ENCODE measurements at regions not wholly inside any gene's neighbourhood (a gene's known extent, or its start where the extent isn't known, plus 50 kb on each side); places are given as distances from the start of the nearest gene placed in this dataset.

DNA sequence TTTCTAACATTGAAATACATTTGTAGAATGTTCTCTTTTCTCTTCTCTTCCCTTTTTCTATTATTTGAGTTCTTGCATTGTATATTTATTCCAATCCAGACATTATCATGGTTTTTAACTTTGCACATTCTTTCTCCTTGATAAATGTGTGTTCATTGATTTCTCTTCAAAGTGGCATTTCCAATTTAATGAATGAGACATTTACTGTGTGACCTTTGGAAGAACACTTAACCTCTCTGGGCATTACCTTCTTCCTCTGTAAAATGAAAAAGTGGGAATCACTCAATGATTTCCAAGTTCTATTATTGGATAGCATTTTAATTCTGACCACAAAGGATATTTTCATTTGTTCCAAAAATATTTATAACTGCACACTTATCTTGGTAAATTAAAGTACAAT is 1095.8 kb downstream of the GALC start:
- Histone ChIP-seq H3K9me2 (ENCODE audit: insufficient read depth, low read length) (no peaks in the 10 kb centered on the region), H2AFZ (ENCODE audit: low read depth, low read length) (no peak overlapping the region), H3K4me2 (ENCODE audit: low read length) (no peak overlapping the region), H3K4me3 (ENCODE audit: low read length) (no peak overlapping the region), H3K27me3 (ENCODE audit: insufficient read depth, low read depth, low read length) (no peaks in the 10 kb centered on the region), H3K9me3 (ENCODE audit: low read length) (no peaks in the 10 kb centered on the region), H3F3A (ENCODE audit: insufficient read depth, low read length, poor library complexity, severe bottlenecking) (no peaks in the 10 kb centered on the region), H4K20me1 (ENCODE audit: insufficient read depth) (no peaks in the 10 kb centered on the region), H3K36me3 (ENCODE audit: insufficient read depth, low read length) (no peaks in the 10 kb centered on the region), H3K27ac (ENCODE audit: low read length) (no peak overlapping the region), H3K79me2 (replicated peaks; ENCODE audit: insufficient read depth, low read length) (no peaks in the 10 kb centered on the region), H3K9ac (ENCODE audit: low read length) (no peak overlapping the region)
- TF ChIP-seq, protein P1, sequence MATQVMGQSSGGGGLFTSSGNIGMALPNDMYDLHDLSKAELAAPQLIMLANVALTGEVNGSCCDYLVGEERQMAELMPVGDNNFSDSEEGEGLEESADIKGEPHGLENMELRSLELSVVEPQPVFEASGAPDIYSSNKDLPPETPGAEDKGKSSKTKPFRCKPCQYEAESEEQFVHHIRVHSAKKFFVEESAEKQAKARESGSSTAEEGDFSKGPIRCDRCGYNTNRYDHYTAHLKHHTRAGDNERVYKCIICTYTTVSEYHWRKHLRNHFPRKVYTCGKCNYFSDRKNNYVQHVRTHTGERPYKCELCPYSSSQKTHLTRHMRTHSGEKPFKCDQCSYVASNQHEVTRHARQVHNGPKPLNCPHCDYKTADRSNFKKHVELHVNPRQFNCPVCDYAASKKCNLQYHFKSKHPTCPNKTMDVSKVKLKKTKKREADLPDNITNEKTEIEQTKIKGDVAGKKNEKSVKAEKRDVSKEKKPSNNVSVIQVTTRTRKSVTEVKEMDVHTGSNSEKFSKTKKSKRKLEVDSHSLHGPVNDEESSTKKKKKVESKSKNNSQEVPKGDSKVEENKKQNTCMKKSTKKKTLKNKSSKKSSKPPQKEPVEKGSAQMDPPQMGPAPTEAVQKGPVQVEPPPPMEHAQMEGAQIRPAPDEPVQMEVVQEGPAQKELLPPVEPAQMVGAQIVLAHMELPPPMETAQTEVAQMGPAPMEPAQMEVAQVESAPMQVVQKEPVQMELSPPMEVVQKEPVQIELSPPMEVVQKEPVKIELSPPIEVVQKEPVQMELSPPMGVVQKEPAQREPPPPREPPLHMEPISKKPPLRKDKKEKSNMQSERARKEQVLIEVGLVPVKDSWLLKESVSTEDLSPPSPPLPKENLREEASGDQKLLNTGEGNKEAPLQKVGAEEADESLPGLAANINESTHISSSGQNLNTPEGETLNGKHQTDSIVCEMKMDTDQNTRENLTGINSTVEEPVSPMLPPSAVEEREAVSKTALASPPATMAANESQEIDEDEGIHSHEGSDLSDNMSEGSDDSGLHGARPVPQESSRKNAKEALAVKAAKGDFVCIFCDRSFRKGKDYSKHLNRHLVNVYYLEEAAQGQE (IDR thresholded peaks at IDR 0.05; ENCODE audit: borderline replicate concordance), result no peak
- no peak for TF ChIP-seq SMC3 (conservative IDR thresholded peaks at IDR 0.05; ENCODE audit: poor library complexity)
- TF ChIP-seq TAF1 (IDR thresholded peaks at IDR 0.05; ENCODE audit: low read depth), result no peak
- no peak for TF ChIP-seq MXI1 (conservative IDR thresholded peaks at IDR 0.05; ENCODE audit: poor library complexity, severe bottlenecking)
- TF ChIP-seq RAD21 (conservative IDR thresholded peaks at IDR 0.05), result no peak
- TF ChIP-seq, protein P2, sequence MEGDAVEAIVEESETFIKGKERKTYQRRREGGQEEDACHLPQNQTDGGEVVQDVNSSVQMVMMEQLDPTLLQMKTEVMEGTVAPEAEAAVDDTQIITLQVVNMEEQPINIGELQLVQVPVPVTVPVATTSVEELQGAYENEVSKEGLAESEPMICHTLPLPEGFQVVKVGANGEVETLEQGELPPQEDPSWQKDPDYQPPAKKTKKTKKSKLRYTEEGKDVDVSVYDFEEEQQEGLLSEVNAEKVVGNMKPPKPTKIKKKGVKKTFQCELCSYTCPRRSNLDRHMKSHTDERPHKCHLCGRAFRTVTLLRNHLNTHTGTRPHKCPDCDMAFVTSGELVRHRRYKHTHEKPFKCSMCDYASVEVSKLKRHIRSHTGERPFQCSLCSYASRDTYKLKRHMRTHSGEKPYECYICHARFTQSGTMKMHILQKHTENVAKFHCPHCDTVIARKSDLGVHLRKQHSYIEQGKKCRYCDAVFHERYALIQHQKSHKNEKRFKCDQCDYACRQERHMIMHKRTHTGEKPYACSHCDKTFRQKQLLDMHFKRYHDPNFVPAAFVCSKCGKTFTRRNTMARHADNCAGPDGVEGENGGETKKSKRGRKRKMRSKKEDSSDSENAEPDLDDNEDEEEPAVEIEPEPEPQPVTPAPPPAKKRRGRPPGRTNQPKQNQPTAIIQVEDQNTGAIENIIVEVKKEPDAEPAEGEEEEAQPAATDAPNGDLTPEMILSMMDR (IDR thresholded peaks at IDR 0.05; ENCODE audit: poor library complexity, severe bottlenecking), result no peak
- no peak for TF ChIP-seq EZH2 (IDR thresholded peaks at IDR 0.05; ENCODE audit: borderline replicate concordance, insufficient read depth, low read length, poor library complexity, severe bottlenecking)
- TF ChIP-seq POLR2AphosphoS5 (IDR thresholded peaks at IDR 0.05), result no peak
- TF ChIP-seq EP300 (conservative IDR thresholded peaks at IDR 0.05; ENCODE audit: poor library complexity, severe bottlenecking), result no peak

DNA sequence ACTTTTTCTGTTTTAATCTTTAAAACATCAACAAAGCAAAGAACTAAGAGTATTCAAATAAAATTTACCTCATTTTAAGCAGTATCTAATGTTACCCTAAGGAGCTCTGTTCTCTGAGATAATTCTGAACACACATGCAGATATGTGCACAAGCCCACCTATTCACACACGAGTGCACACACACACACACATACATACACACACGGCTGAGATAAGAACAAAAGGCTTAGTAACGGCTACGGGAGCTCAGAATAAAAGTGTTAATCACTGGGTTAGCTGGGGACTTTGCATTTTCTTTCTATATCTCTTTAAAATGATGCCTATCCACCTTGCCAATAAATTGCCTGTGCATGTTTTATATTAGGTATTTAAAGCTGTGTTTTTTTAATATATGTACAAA is 1096.3 kb downstream of the GALC start:
- H3K27ac ChIP-seq (ENCODE audit: low read length), result no peak overlapping the region
- no peaks in the 10 kb centered on the region for H3K9me2 ChIP-seq (ENCODE audit: insufficient read depth, low read length)
- H3K4me2 ChIP-seq (ENCODE audit: low read length), result no peak overlapping the region
- no peaks in the 10 kb centered on the region for H3K79me2 ChIP-seq (replicated peaks; ENCODE audit: insufficient read depth, low read length)
- H3K4me3 ChIP-seq (ENCODE audit: low read length), result no peak overlapping the region
- H3K27me3 ChIP-seq (ENCODE audit: insufficient read depth, low read depth, low read length), result no peaks in the 10 kb centered on the region
- H3F3A ChIP-seq (ENCODE audit: insufficient read depth, low read length, poor library complexity, severe bottlenecking), result no peaks in the 10 kb centered on the region
- H3K9me3 ChIP-seq (ENCODE audit: low read length), result no peaks in the 10 kb centered on the region
- no peak overlapping the region for H3K9ac ChIP-seq (ENCODE audit: low read length)
- H2AFZ ChIP-seq (ENCODE audit: low read depth, low read length), result no peak overlapping the region
- H3K36me3 ChIP-seq (ENCODE audit: insufficient read depth, low read length), result no peaks in the 10 kb centered on the region
- H4K20me1 ChIP-seq (ENCODE audit: insufficient read depth), result no peaks in the 10 kb centered on the region
- TF ChIP-seq RAD21 (conservative IDR thresholded peaks at IDR 0.05) (no peak), POLR2AphosphoS5 (IDR thresholded peaks at IDR 0.05) (no peak), SMC3 (conservative IDR thresholded peaks at IDR 0.05; ENCODE audit: poor library complexity) (no peak), EZH2 (IDR thresholded peaks at IDR 0.05; ENCODE audit: borderline replicate concordance, insufficient read depth, low read length, poor library complexity, severe bottlenecking) (no peak)
- TF ChIP-seq, protein P1 (IDR thresholded peaks at IDR 0.05; ENCODE audit: borderline replicate concordance), result no peak
